HCT116 (cell line): ENCODE measurements at regions not wholly inside any gene's neighbourhood (a gene's known extent, or its start where the extent isn't known, plus 50 kb on each side); places are given as distances from the start of the nearest gene placed in this dataset.

Source experiments
- ATAC-seq: fragments of 200-7000 bp; cut with Tn5 transposase; 2 replicates; pipeline ENCODE4 v1.9.1; 2020; ENCODE audit warnings: mild to moderate bottlenecking, moderate library complexity
- BruUV-seq: library from RNA; stranded (reverse); fragments of 400-500 nt; replicated peaks from 2 replicates; lab custom pipeline; 2021; lab: Mats Ljungman, UMichigan
- CTCF ChIA-PET: fragments of 300-600 bp; sonication (Branson Sonifier 250); formaldehyde crosslinking; loops from one replicate; lab custom pipeline; 2021; ENCODE audit warnings: antibody characterized with exemption; lab: Charles Lee
- POLR2A ChIA-PET: fragments of 300-600, 350-600 bp; sonication (Branson Sonifier 250); formaldehyde crosslinking; loops from one replicate; lab custom pipeline; 2021; ENCODE audit warnings: antibody characterized with exemption; lab: Charles Lee
- RAD21 ChIA-PET, 2 experiments: fragments of 300-600 bp; sonication (Branson Sonifier 250); formaldehyde crosslinking; loops; one replicate each; lab custom pipeline; 2023; ENCODE audit warnings: low total read pairs in 2 of 2; ENCODE audit not compliant: uncharacterized antibody in 2 of 2, unreplicated experiment in 2 of 2, low non-redundant PET in 1 of 2; lab: Charles Lee
- DNase-seq: peaks from one replicate; pipeline ENCODE4 v3.0.0-alpha.2; 2010; ENCODE audit warnings: low read depth, low spot score
- H2AFZ ChIP-seq: fragments of 200-600 bp; shearing (Covaris generic), sonication (generic); 2 replicates; pipeline ENCODE4 v1.6.1; 2017; ENCODE audit warnings: low read depth, mixed run types, mixed read lengths, antibody characterized with exemption, low read length; ENCODE audit not compliant: poor library complexity, severe bottlenecking
- H3K27ac ChIP-seq: 2 replicates; pipeline ENCODE4 v1.5.1; 2012; ENCODE audit warnings: low read depth, low read length
- H3K27me3 ChIP-seq: fragments of 200-600 bp; sonication (generic); 2 replicates; pipeline ENCODE4 v1.6.1; 2016; ENCODE audit warnings: mixed run types, low read length, mixed read lengths; ENCODE audit not compliant: insufficient read depth
- H3K36me3 ChIP-seq, 2 experiments: fragments of 200-500 bp in 1 of 2; fragments of 200-600 bp in 1 of 2; sonication (Bioruptor generic) in 1 of 2; sonication (generic) in 1 of 2; 2 replicates each; pipeline versions ENCODE4 v1.5.1 to v1.6.1; 2014 to 2016; ENCODE audit warnings: low read length in 2 of 2, inconsistent platforms in 1 of 2, mixed read lengths in 1 of 2, mixed run types in 1 of 2; ENCODE audit not compliant: insufficient read depth in 2 of 2, control insufficient read depth in 1 of 2
- H3K4me1 ChIP-seq, 2 experiments: fragments of 200-600 bp in 1 of 2; sonication (generic) in 1 of 2; 2 replicates each; pipeline versions ENCODE4 v1.5.1 to v1.6.1; 2012 to 2017; ENCODE audit warnings: low read length in 2 of 2, inconsistent platforms in 1 of 2, mild to moderate bottlenecking in 1 of 2, mixed read lengths in 1 of 2, mixed run types in 1 of 2, moderate library complexity in 1 of 2; ENCODE audit not compliant: insufficient read depth in 2 of 2, control insufficient read depth in 1 of 2
- H3K4me2 ChIP-seq: fragments of 200-600 bp; sonication (generic); 2 replicates; pipeline ENCODE4 v1.6.1; 2017; ENCODE audit warnings: mixed run types, low read length, mixed read lengths
- H3K4me3 ChIP-seq, 2 experiments: fragments of 200-600 bp in 1 of 2; sonication (generic) in 1 of 2; replicated peaks in 1 of 2; 2 replicates each; pipeline ENCODE4 v1.5.1; 2011 to 2016; ENCODE audit warnings: low read length in 2 of 2, control low read depth in 1 of 2, low read depth in 1 of 2, mild to moderate bottlenecking in 1 of 2, mixed read lengths in 1 of 2, mixed run types in 1 of 2
- H3K79me2 ChIP-seq: fragments of 200-600 bp; sonication (generic); 2 replicates; pipeline ENCODE4 v1.6.1; 2017; ENCODE audit warnings: mild to moderate bottlenecking, mixed run types, low read length, moderate library complexity, mixed read lengths; ENCODE audit not compliant: insufficient read depth
- H3K9ac ChIP-seq: fragments of 200-600 bp; sonication (generic); 2 replicates; pipeline ENCODE4 v1.6.1; 2016; ENCODE audit warnings: low read length, mixed read lengths
- H3K9me2 ChIP-seq: fragments of 200-600 bp; sonication (generic), shearing (Covaris generic); 2 replicates; pipeline ENCODE4 v1.6.1; 2017; ENCODE audit warnings: mixed run types, mild to moderate bottlenecking, moderate library complexity; ENCODE audit not compliant: insufficient read depth
- H3K9me3 ChIP-seq, 2 experiments: fragments of 200-500 bp in 1 of 2; fragments of 200-600 bp in 1 of 2; sonication (Bioruptor generic) in 1 of 2; sonication (generic) in 1 of 2; 2 replicates each; pipeline ENCODE4 v1.6.1; 2014 to 2017; ENCODE audit warnings: low read length in 2 of 2, mixed read lengths in 2 of 2, inconsistent platforms in 1 of 2, low read depth in 1 of 2, mild to moderate bottlenecking in 1 of 2, mixed run types in 1 of 2, moderate library complexity in 1 of 2; ENCODE audit not compliant: control insufficient read depth in 1 of 2, insufficient read depth in 1 of 2
- H4K20me1 ChIP-seq: fragments of 200-600 bp; sonication (generic), shearing (Covaris generic); 2 replicates; pipeline ENCODE4 v1.6.1; 2017; ENCODE audit warnings: mixed run types, mild to moderate bottlenecking, moderate library complexity; ENCODE audit not compliant: insufficient read depth
- ATF3 ChIP-seq: IDR thresholded peaks from 2 replicates; pipeline ENCODE4 v1.6.1; 2012
- CBX3 ChIP-seq: IDR thresholded peaks from 2 replicates; pipeline ENCODE4 v1.6.1; 2012; ENCODE audit warnings: low read depth
- CEBPB ChIP-seq: IDR thresholded peaks from 2 replicates; pipeline ENCODE4 v1.6.1; 2012; ENCODE audit warnings: low read depth
- ELF1 ChIP-seq: IDR thresholded peaks from 2 replicates; pipeline ENCODE4 v1.6.1; 2012; ENCODE audit warnings: low read depth, borderline replicate concordance
- EZH2 ChIP-seq: fragments of 200-600 bp; sonication (generic); IDR thresholded peaks from 2 replicates; pipeline ENCODE4 v1.6.1; 2017; ENCODE audit warnings: antibody characterized with exemption, mixed run types
- JUND ChIP-seq: IDR thresholded peaks from 2 replicates; pipeline ENCODE4 v1.6.1; 2012
- MAX ChIP-seq: IDR thresholded peaks from 2 replicates; pipeline ENCODE4 v1.6.1; 2012
- POLR2A ChIP-seq: IDR thresholded peaks from 2 replicates; pipeline ENCODE4 v1.7.0; 2011; ENCODE audit warnings: borderline replicate concordance; ENCODE audit not compliant: insufficient read depth, insufficient read length; ENCODE audit errors: extremely low read depth
- POLR2AphosphoS5 ChIP-seq: IDR thresholded peaks from 2 replicates; pipeline ENCODE4 v1.6.1; 2011; ENCODE audit warnings: mild to moderate bottlenecking, low read depth, low read length, moderate library complexity
- RAD21 ChIP-seq: IDR thresholded peaks from 2 replicates; pipeline ENCODE4 v1.6.1; 2012; ENCODE audit warnings: low read depth, mild to moderate bottlenecking
- REST ChIP-seq: IDR thresholded peaks from 2 replicates; pipeline ENCODE4 v1.6.1; 2012; ENCODE audit warnings: low read depth
- SIN3A ChIP-seq: IDR thresholded peaks from 2 replicates; pipeline ENCODE4 v1.6.1; 2012; ENCODE audit warnings: low read depth
- SP1 ChIP-seq: IDR thresholded peaks from 2 replicates; pipeline ENCODE4 v1.6.1; 2012; ENCODE audit warnings: low read depth
- ZBTB33 ChIP-seq: IDR thresholded peaks from 2 replicates; pipeline ENCODE4 v1.6.1; 2011; ENCODE audit warnings: mild to moderate bottlenecking, low read length, moderate library complexity; ENCODE audit not compliant: insufficient replicate concordance; ENCODE audit errors: extremely low read depth
- ZFX ChIP-seq: fragments of 450-650 bp; IDR thresholded peaks from 2 replicates; pipeline ENCODE4 v1.6.1; 2017
- ZNF274 ChIP-seq: fragments of 200-500 bp; sonication (Bioruptor generic); IDR thresholded peaks from 2 replicates; pipeline ENCODE4 v1.6.1; 2014; ENCODE audit warnings: mild to moderate bottlenecking, low read depth, low read length, inconsistent platforms
- intact Hi-C: fragments of 100-400 bp; cut with micrococcal nuclease; formaldehyde crosslinking; loops from 2 replicates; pipeline ENCODE4 v1.10.0; 2022

GRCh38 chr2:19480673-19481072, 122.2 kb upstream of the OSR1 start (continued):
- TF ChIP-seq REST (no peak), JUND (no peak), POLR2AphosphoS5 (no peak), ELF1 (no peak), CEBPB (no peak)

GRCh38 chr2:19479666-19480065, 121.2 kb upstream of the OSR1 start:
- ATAC-seq (no peak), DNase-seq (no peak)
- RAD21 ChIA-PET: no interaction called here
- no peaks in the 10 kb centered on the region for H3K79me2 ChIP-seq
- no peak for TF ChIP-seq POLR2AphosphoS5
- TF ChIP-seq POLR2A: no peak
- no peak for TF ChIP-seq ZBTB33
- no peak for TF ChIP-seq SP1
- no peak for TF ChIP-seq ATF3
- no peak for TF ChIP-seq ZFX
- TF ChIP-seq RAD21: no peak
- TF ChIP-seq SIN3A: no peak
- TF ChIP-seq CBX3: no peak
- no peak for TF ChIP-seq EZH2
- no peak for TF ChIP-seq ZNF274
- TF ChIP-seq MAX: no peak
- no peaks in the 10 kb centered on the region for H3K9me2 ChIP-seq
- H3K36me3 ChIP-seq: no peaks in the 10 kb centered on the region
- no peaks in the 10 kb centered on the region for H3K4me1 ChIP-seq
- no peak overlapping the region for H2AFZ ChIP-seq
- H3K4me2 ChIP-seq: no peak overlapping the region
- intact Hi-C loops: no loop called here
- H3K4me3 ChIP-seq: no peak overlapping the region
- POLR2A ChIA-PET: no interaction called here
- no peaks in the 10 kb centered on the region for H3K9me3 ChIP-seq
- CTCF ChIA-PET: no interaction called here
- no peak overlapping the region for H3K9ac ChIP-seq
- no peak overlapping the region for H3K27ac ChIP-seq
- H4K20me1 ChIP-seq: no peaks in the 10 kb centered on the region
- no TSS peak for BruUV-seq
- no peaks in the 10 kb centered on the region for H3K27me3 ChIP-seq
